IMR-90 (cell line): ENCODE measurements at regions not wholly inside any gene's neighbourhood (a gene's known extent, or its start where the extent isn't known, plus 50 kb on each side); places are given as distances from the start of the nearest gene placed in this dataset.

Source experiments
- ATAC-seq: fragments of 200-7000 bp; cut with Tn5 transposase; 2 replicates; pipeline ENCODE4 v1.9.1; 2020; ENCODE audit warnings: low read depth, mild to moderate bottlenecking, moderate library complexity
- BruUV-seq: library from RNA; stranded (reverse); fragments of 400-500 nt; replicated peaks from 2 replicates; lab custom pipeline; 2021; lab: Mats Ljungman, UMichigan
- CTCF ChIA-PET: fragments of 300-600 bp; formaldehyde crosslinking; extraction: SDS; loops from one replicate; lab custom pipeline; 2021; ENCODE audit warnings: antibody characterized with exemption; lab: Yijun Ruan, JAX
- POLR2A ChIA-PET: fragments of 300-600 bp; sonication (Branson Sonifier 250); formaldehyde crosslinking; loops from one replicate; lab custom pipeline; 2022; ENCODE audit warnings: antibody characterized with exemption; ENCODE audit not compliant: unreplicated experiment; lab: Charles Lee
- DNase-seq: peaks from one replicate; pipeline ENCODE4 v3.0.0; 2013
- H2AFZ ChIP-seq: replicated peaks from 2 replicates; pipeline ENCODE3; 2013; ENCODE audit warnings: low read length, mild to moderate bottlenecking; ENCODE audit not compliant: poor library complexity
- H2AK5ac ChIP-seq: 2 replicates; pipeline ENCODE4 v1.6.1; 2013; ENCODE audit warnings: low read depth, low read length, inconsistent platforms
- H2AK9ac ChIP-seq: replicated peaks from 2 replicates; pipeline ENCODE3; 2013; ENCODE audit warnings: mild to moderate bottlenecking, low read depth, low read length, moderate library complexity; ENCODE audit not compliant: poor library complexity
- H2BK120ac ChIP-seq: 2 replicates; pipeline ENCODE4 v1.6.1; 2013; ENCODE audit warnings: low read depth, low read length, inconsistent platforms
- H2BK15ac ChIP-seq: 3 replicates; pipeline ENCODE4 v1.6.1; 2013; ENCODE audit warnings: low read depth, low read length, inconsistent platforms
- H2BK20ac ChIP-seq: 2 replicates; pipeline ENCODE4 v1.6.1; 2013; ENCODE audit warnings: low read depth, mild to moderate bottlenecking, inconsistent platforms, low read length, moderate library complexity
- H2BK5ac ChIP-seq: 2 replicates; pipeline ENCODE4 v1.6.1; 2013; ENCODE audit warnings: mild to moderate bottlenecking, low read depth, low read length, inconsistent platforms; ENCODE audit not compliant: poor library complexity, severe bottlenecking
- H3K14ac ChIP-seq: replicated peaks from 2 replicates; pipeline ENCODE4 v1.6.1; 2013; ENCODE audit warnings: low read depth, low read length, inconsistent platforms
- H3K18ac ChIP-seq: 2 replicates; pipeline ENCODE4 v1.6.1; 2013; ENCODE audit warnings: low read depth, low read length, control low read depth
- H3K23ac ChIP-seq: 2 replicates; pipeline ENCODE4 v1.6.1; 2013; ENCODE audit warnings: low read depth, low read length, inconsistent platforms
- H3K27ac ChIP-seq: 2 replicates; pipeline ENCODE4 v1.5.1; 2013; ENCODE audit warnings: mild to moderate bottlenecking, control low read depth, low read length; ENCODE audit not compliant: insufficient read depth
- H3K27me3 ChIP-seq: 2 replicates; pipeline ENCODE4 v1.6.1; 2013; ENCODE audit warnings: low read length; ENCODE audit not compliant: control insufficient read depth, insufficient read depth
- H3K36me3 ChIP-seq: 2 replicates; pipeline ENCODE4 v1.6.1; 2013; ENCODE audit warnings: low read length, mixed read lengths; ENCODE audit not compliant: control insufficient read depth, insufficient read depth
- H3K4ac ChIP-seq: 2 replicates; pipeline ENCODE4 v1.6.1; 2013; ENCODE audit warnings: low read depth, low read length, inconsistent platforms
- H3K4me1 ChIP-seq: 2 replicates; pipeline ENCODE4 v1.6.1; 2013; ENCODE audit warnings: low read length, mixed read lengths; ENCODE audit not compliant: control insufficient read depth, insufficient read depth
- H3K4me2 ChIP-seq: 2 replicates; pipeline ENCODE4 v1.6.1; 2013; ENCODE audit warnings: low read depth, mild to moderate bottlenecking, control low read depth, low read length, moderate library complexity
- H3K4me3 ChIP-seq: 2 replicates; pipeline ENCODE4 v1.5.1; 2013; ENCODE audit warnings: low read depth, mild to moderate bottlenecking, control low read depth, low read length, moderate library complexity; ENCODE audit not compliant: insufficient read depth
- H3K56ac ChIP-seq: 2 replicates; pipeline ENCODE4 v1.6.1; 2013; ENCODE audit warnings: low read length, inconsistent platforms; ENCODE audit not compliant: insufficient read depth; ENCODE audit errors: extremely low read depth
- H3K79me1 ChIP-seq, 2 experiments: 2 replicates each; pipeline ENCODE4 v1.6.1; 2013; ENCODE audit warnings: low read length in 2 of 2, inconsistent platforms in 1 of 2, low read depth in 1 of 2
- H3K9ac ChIP-seq: 2 replicates; pipeline ENCODE4 v1.6.1; 2013; ENCODE audit warnings: low read depth, low read length, control low read depth
- H3K9me1 ChIP-seq: 2 replicates; pipeline ENCODE4 v1.6.1; 2013; ENCODE audit warnings: low read length, inconsistent platforms; ENCODE audit not compliant: insufficient read depth
- H3K9me3 ChIP-seq: 2 replicates; pipeline ENCODE4 v1.6.1; 2013; ENCODE audit warnings: low read length; ENCODE audit not compliant: control insufficient read depth, insufficient read depth
- H4K20me1 ChIP-seq: 2 replicates; pipeline ENCODE4 v1.6.1; 2013; ENCODE audit warnings: low read length, inconsistent platforms; ENCODE audit not compliant: insufficient read depth
- H4K5ac ChIP-seq: 2 replicates; pipeline ENCODE4 v1.6.1; 2013; ENCODE audit warnings: mild to moderate bottlenecking, low read depth, low read length, control low read depth
- H4K8ac ChIP-seq, 2 experiments: 2 replicates each; pipeline ENCODE4 v1.6.1; 2013; ENCODE audit warnings: low read depth in 2 of 2, low read length in 2 of 2, control low read depth in 1 of 2, inconsistent platforms in 1 of 2
- H4K91ac ChIP-seq: 2 replicates; pipeline ENCODE4 v1.6.1; 2013; ENCODE audit warnings: low read depth, low read length, inconsistent platforms; ENCODE audit not compliant: insufficient read depth
- CEBPB ChIP-seq: IDR thresholded peaks from 2 replicates; pipeline ENCODE4 v1.6.1; 2012; ENCODE audit warnings: low read depth, low read length, improper control_type of control experiment
- CTCF ChIP-seq: conservative IDR thresholded peaks from 2 replicates; pipeline ENCODE4 v1.5.1; 2012; ENCODE audit warnings: mild to moderate bottlenecking, low read depth, low read length, improper control_type of control experiment
- FOS ChIP-seq: fragments of 150-350 bp; IDR thresholded peaks from 2 replicates; pipeline ENCODE4 v1.6.1; 2016; ENCODE audit warnings: low read depth, low read length
- MAZ ChIP-seq: IDR thresholded peaks from 2 replicates; pipeline ENCODE4 v1.6.1; 2012; ENCODE audit warnings: low read depth, mild to moderate bottlenecking, low read length, improper control_type of control experiment, moderate library complexity, borderline replicate concordance
- POLR2A ChIP-seq: IDR thresholded peaks from 2 replicates; pipeline ENCODE4 v1.6.1; 2012; ENCODE audit warnings: mild to moderate bottlenecking, low read depth, low read length
- RAD21 ChIP-seq: IDR thresholded peaks from 2 replicates; pipeline ENCODE4 v1.6.1; 2012; ENCODE audit warnings: low read length, improper control_type of control experiment
- RCOR1 ChIP-seq: IDR thresholded peaks from 2 replicates; pipeline ENCODE4 v1.6.1; 2012; ENCODE audit warnings: mild to moderate bottlenecking, low read length, improper control_type of control experiment; ENCODE audit not compliant: insufficient replicate concordance
- RFX5 ChIP-seq: IDR thresholded peaks from 2 replicates; pipeline ENCODE4 v1.8.0; 2012; ENCODE audit warnings: low read depth, mild to moderate bottlenecking, low read length, moderate library complexity
- USF2 ChIP-seq: fragments of 150-350 bp; IDR thresholded peaks from 2 replicates; pipeline ENCODE4 v1.6.1; 2017; ENCODE audit warnings: mild to moderate bottlenecking, antibody characterized with exemption, low read length, low read depth
- WGBS, 2 experiments: methylation state at CpG; one replicate each; pipeline versions ENCODE4 v1.1.5 to v1.1.7; 2013; ENCODE audit warnings: missing lambda C conversion rate in 2 of 2; ENCODE audit not compliant: insufficient read length in 1 of 2; ENCODE audit errors: extremely low coverage in 2 of 2; 5-methylcytosine and 5-hydroxymethylcytosine counted together
- dilution Hi-C: fragments of 300-500 bp; cut with HindIII; formaldehyde crosslinking; loops from one replicate; pipeline ENCODE4 v1.14.3; 2018; ENCODE audit warnings: low sequenced_read_pairs; ENCODE audit not compliant: unreplicated experiment
- in situ Hi-C: fragments of 300-500 bp; cut with MboI; formaldehyde crosslinking; loops from 3 replicates; pipeline ENCODE4 v1.14.3; 2019; ENCODE audit warnings: low sequenced_read_pairs, inconsistent platforms, mixed read lengths
- intact Hi-C: fragments of 100-400 bp; cut with micrococcal nuclease; formaldehyde crosslinking; loops from 2 replicates; pipeline ENCODE4 v1.10.0; 2022

GRCh38 chr10:55215699-55216098, 414.7 kb upstream of the PCDH15 start:
- Histone ChIP-seq H3K4ac (no peak overlapping the region), H3K9me1 (no peaks in the 10 kb centered on the region), H3K56ac (no peak overlapping the region), H2BK20ac (no peak overlapping the region), H3K18ac (no peak overlapping the region), H4K8ac (no peak overlapping the region), H3K9me3 (no peaks in the 10 kb centered on the region), H2AK5ac (no peak overlapping the region), H3K9ac (no peak overlapping the region), H3K4me3 (no peak overlapping the region), H3K27ac (no peak overlapping the region), H3K4me2 (no peak overlapping the region), H3K23ac (no peak overlapping the region), H3K79me1 (no peaks in the 10 kb centered on the region), H2AK9ac (no peak overlapping the region), H3K14ac (no peak overlapping the region), H3K4me1 (no peaks in the 10 kb centered on the region), H2BK15ac (no peak overlapping the region), H2BK120ac (no peak overlapping the region), H2BK5ac (no peak overlapping the region), H3K36me3 (no peaks in the 10 kb centered on the region), H4K5ac (no peak overlapping the region), H4K91ac (no peak overlapping the region), H4K20me1 (no peaks in the 10 kb centered on the region), H2AFZ (no peak overlapping the region), H3K27me3 (no peaks in the 10 kb centered on the region)
- dilution Hi-C loops = no loop called here
- ChIA-PET CTCF (no interaction called here), POLR2A (no interaction called here)
- WGBS, 2 experiments = no CpG with 5 or more reads among the region's 1 CpG
- in situ Hi-C loops = no loop called here
- DNase-seq = no peak
- TF ChIP-seq FOS = no peak
- TF ChIP-seq USF2 = no peak
- TF ChIP-seq RFX5 = no peak
- TF ChIP-seq CEBPB = no peak
- TF ChIP-seq RCOR1 = no peak
- no peak for TF ChIP-seq CTCF
- no peak for TF ChIP-seq MAZ
- TF ChIP-seq POLR2A = no peak
- TF ChIP-seq RAD21 = no peak
- no TSS peak for BruUV-seq
- intact Hi-C loops = no loop called here
- ATAC-seq = no peak
